ENCODE measurements at regions not wholly inside any gene's neighbourhood (a gene's known extent, or its start where the extent isn't known, plus 50 kb on each side); places are given as distances from the start of the nearest gene placed in this dataset.

GRCh38 chr20:9909167-9909566 lies 70.3 kb upstream of the PAK5 start:
- DNase-seq (ENCODE audit: low read depth) (no peak), FAIRE-seq (no peak)
- Histone ChIP-seq H3K36me3 (ENCODE audit: insufficient read depth, low read length) (no peaks in the 10 kb centered on the region), H4K20me1 (ENCODE audit: insufficient read depth, low read length) (no peaks in the 10 kb centered on the region), H3K9ac (ENCODE audit: low read length) (no peak overlapping the region), H3K27ac (ENCODE audit: low read depth, low read length) (no peak overlapping the region), H3K79me2 (ENCODE audit: insufficient read depth, low read length) (no peaks in the 10 kb centered on the region), H3K4me1 (ENCODE audit: insufficient read depth, low read length) (no peaks in the 10 kb centered on the region), H2AFZ (ENCODE audit: low read depth, low read length) (no peak overlapping the region), H3K9me3 (ENCODE audit: insufficient read depth, low read depth, low read length) (no peaks in the 10 kb centered on the region), H3K4me2 (ENCODE audit: low read length) (no peak overlapping the region), H3K27me3 (ENCODE audit: insufficient read depth, low read length) (peaks cover 5% of the 10 kb centered on the region), H3K4me3 (ENCODE audit: insufficient read depth, low read depth, low read length) (no peak overlapping the region)
- Mint-ChIP-seq H3K27ac (ENCODE audit: unreplicated experiment) (no peak overlapping the region), H3K4me3 (ENCODE audit: unreplicated experiment) (no peak overlapping the region), H3K4me1 (ENCODE audit: low read depth, unreplicated experiment) (no peaks in the 10 kb centered on the region), H3K36me3 (ENCODE audit: low read depth, unreplicated experiment) (no peaks in the 10 kb centered on the region), H3K27me3 (ENCODE audit: low read depth, unreplicated experiment) (peaks cover 3% of the 10 kb centered on the region), H3K9me3 (ENCODE audit: unreplicated experiment) (no peaks in the 10 kb centered on the region)
- TF ChIP-seq EZH2 (IDR thresholded peaks at IDR 0.05; ENCODE audit: insufficient read depth, low read length): no peak
- no peak for TF ChIP-seq CTCF (IDR thresholded peaks at IDR 0.05; ENCODE audit: insufficient read depth, low read depth, low read length)

GRCh38 chr20:9903048-9903655 lies 64.3 kb upstream of the PAK5 start:
- no peak overlapping the region for H3K27ac Mint-ChIP-seq (ENCODE audit: unreplicated experiment)
- H3K9me3 Mint-ChIP-seq (ENCODE audit: unreplicated experiment): no peaks in the 10 kb centered on the region
- no peaks in the 10 kb centered on the region for H3K4me1 ChIP-seq (ENCODE audit: insufficient read depth, low read length)
- TF ChIP-seq CTCF (IDR thresholded peaks at IDR 0.05; ENCODE audit: insufficient read depth, low read depth, low read length) (peak; percentile 40), EZH2 (IDR thresholded peaks at IDR 0.05; ENCODE audit: insufficient read depth, low read length) (no peak)
- H2AFZ ChIP-seq (ENCODE audit: low read depth, low read length): no peak overlapping the region
- no peaks in the 10 kb centered on the region for H3K9me3 ChIP-seq (ENCODE audit: insufficient read depth, low read depth, low read length)
- H3K36me3 Mint-ChIP-seq (ENCODE audit: low read depth, unreplicated experiment): no peaks in the 10 kb centered on the region
- H3K9ac ChIP-seq (ENCODE audit: low read length): no peak overlapping the region
- no peaks in the 10 kb centered on the region for H4K20me1 ChIP-seq (ENCODE audit: insufficient read depth, low read length)
- no peak overlapping the region for H3K4me2 ChIP-seq (ENCODE audit: low read length)
- H3K4me3 Mint-ChIP-seq (ENCODE audit: unreplicated experiment): no peak overlapping the region
- DNase-seq (ENCODE audit: low read depth): no peak
- no peaks in the 10 kb centered on the region for H3K4me1 Mint-ChIP-seq (ENCODE audit: low read depth, unreplicated experiment)
- no peaks in the 10 kb centered on the region for H3K36me3 ChIP-seq (ENCODE audit: insufficient read depth, low read length)
- FAIRE-seq: no peak
- H3K27ac ChIP-seq (ENCODE audit: low read depth, low read length): no peak overlapping the region
- no peak overlapping the region for H3K4me3 ChIP-seq (ENCODE audit: insufficient read depth, low read depth, low read length)
- no peaks in the 10 kb centered on the region for H3K79me2 ChIP-seq (ENCODE audit: insufficient read depth, low read length)
- peaks cover 2% of the 10 kb centered on the region for H3K27me3 ChIP-seq (ENCODE audit: insufficient read depth, low read length)
- H3K27me3 Mint-ChIP-seq (ENCODE audit: low read depth, unreplicated experiment): peaks cover 4% of the 10 kb centered on the region

GRCh38 chr20:9889270-9889981 lies 50.5 kb upstream of the PAK5 start:
- H3K27ac Mint-ChIP-seq (ENCODE audit: unreplicated experiment): no peak overlapping the region
- no peaks in the 10 kb centered on the region for H3K4me1 Mint-ChIP-seq (ENCODE audit: low read depth, unreplicated experiment)
- Histone ChIP-seq H3K36me3 (ENCODE audit: insufficient read depth, low read length) (no peaks in the 10 kb centered on the region), H4K20me1 (ENCODE audit: insufficient read depth, low read length) (no peaks in the 10 kb centered on the region), H3K4me3 (ENCODE audit: insufficient read depth, low read depth, low read length) (no peak overlapping the region), H3K4me1 (ENCODE audit: insufficient read depth, low read length) (no peaks in the 10 kb centered on the region), H3K79me2 (ENCODE audit: insufficient read depth, low read length) (no peaks in the 10 kb centered on the region), H3K9ac (ENCODE audit: low read length) (no peak overlapping the region), H3K27me3 (ENCODE audit: insufficient read depth, low read length) (no peaks in the 10 kb centered on the region), H3K9me3 (ENCODE audit: insufficient read depth, low read depth, low read length) (no peaks in the 10 kb centered on the region), H2AFZ (ENCODE audit: low read depth, low read length) (no peak overlapping the region), H3K27ac (ENCODE audit: low read depth, low read length) (no peak overlapping the region), H3K4me2 (ENCODE audit: low read length) (no peak overlapping the region)
- H3K4me3 Mint-ChIP-seq (ENCODE audit: unreplicated experiment): no peak overlapping the region
- DNase-seq (ENCODE audit: low read depth) (no peak), FAIRE-seq (no peak)
- H3K36me3 Mint-ChIP-seq (ENCODE audit: low read depth, unreplicated experiment): no peaks in the 10 kb centered on the region
- no peak for TF ChIP-seq EZH2 (IDR thresholded peaks at IDR 0.05; ENCODE audit: insufficient read depth, low read length)
- TF ChIP-seq CTCF (IDR thresholded peaks at IDR 0.05; ENCODE audit: insufficient read depth, low read depth, low read length): no peak
- H3K27me3 Mint-ChIP-seq (ENCODE audit: low read depth, unreplicated experiment): peaks cover 2% of the 10 kb centered on the region
- H3K9me3 Mint-ChIP-seq (ENCODE audit: unreplicated experiment): no peaks in the 10 kb centered on the region

Measured in astrocyte (in vitro differentiated cells and primary cell).